Stimulated activated CD8-positive, alpha-beta memory T cell treated with anti-CD3 and anti-CD28 coated beads, Interleukin-7, amount 100 ng/mL, for 48 hours (primary cell): ENCODE measurements at regions not wholly inside any gene's neighbourhood (a gene's known extent, or its start where the extent isn't known, plus 50 kb on each side); places are given as distances from the start of the nearest gene placed in this dataset.

Source experiments
- DNase-seq, 2 donors: peaks; one replicate each; pipeline ENCODE4 v3.0.0-alpha.2; 2020; ENCODE audit warnings: low read depth in 1 of 2; ENCODE audit errors: extremely low read depth in 1 of 2

- DNase-seq: no peak
These were observed 386.9 kb downstream of the ETS1 start for GRCh38 chr11:128200467-128200866.

GRCh38 chr11:128198216-128198772 is 389.1 kb downstream of the ETS1 start:
- DNase-seq: no peak

GRCh38 chr11:128196235-128196634 is 391.1 kb downstream of the ETS1 start:
- DNase-seq: no peak

- no peak for DNase-seq
These were observed 391.6 kb downstream of the ETS1 start for GRCh38 chr11:128195756-128196155.

- DNase-seq: no peak
These were observed 392.2 kb downstream of the ETS1 start for GRCh38 chr11:128195057-128195751.

GRCh38 chr11:128194216-128194615 is 393.1 kb downstream of the ETS1 start:
- no peak for DNase-seq

GRCh38 chr11:128193615-128194014 is 393.7 kb downstream of the ETS1 start:
- no peak for DNase-seq

GRCh38 chr11:128190312-128190711 is 397.0 kb downstream of the ETS1 start:
- no peak for DNase-seq

GRCh38 chr11:128189823-128190222 is 397.5 kb downstream of the ETS1 start:
- DNase-seq: no peak

GRCh38 chr11:128188346-128189004 is 398.9 kb downstream of the ETS1 start:
- DNase-seq: no peak

DNA sequence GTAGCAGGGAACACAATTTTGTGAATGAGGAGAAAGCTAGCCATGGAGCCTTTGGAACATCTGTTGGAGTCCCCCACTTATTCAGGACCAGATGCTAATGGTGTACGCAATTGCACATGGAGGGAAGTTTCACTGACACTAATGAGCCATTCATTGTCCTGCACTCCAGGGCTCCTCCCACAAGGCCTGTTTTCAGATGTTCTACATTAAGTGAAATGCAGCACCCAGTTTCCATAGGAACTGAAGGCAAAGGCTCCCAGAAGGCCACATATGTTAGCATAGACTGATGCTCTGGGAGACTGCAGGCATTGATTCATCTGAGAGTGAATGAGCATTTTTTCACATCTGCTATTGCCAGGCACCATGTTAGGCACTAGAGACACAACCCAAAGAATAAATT is 399.5 kb downstream of the ETS1 start:
- DNase-seq: no peak

DNA sequence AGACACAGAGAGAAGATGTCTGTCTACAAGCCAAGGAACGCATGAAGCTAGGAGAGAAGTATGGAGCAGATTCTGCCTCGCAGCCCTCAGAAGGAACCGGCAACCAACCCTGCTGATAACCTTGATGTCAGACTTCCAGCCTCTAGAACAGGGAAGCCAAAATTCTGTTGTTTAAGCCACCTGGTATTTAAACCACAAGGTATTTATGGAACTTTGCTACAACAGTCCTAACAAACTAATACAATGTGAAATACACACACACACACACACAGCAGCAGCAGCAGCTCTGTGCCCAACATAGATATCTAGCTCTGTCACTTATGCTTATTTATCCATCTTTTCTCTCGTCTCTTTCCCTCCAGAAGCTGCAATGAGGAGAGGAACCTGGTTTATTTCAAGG is 400.0 kb downstream of the ETS1 start:
- no peak for DNase-seq

DNA sequence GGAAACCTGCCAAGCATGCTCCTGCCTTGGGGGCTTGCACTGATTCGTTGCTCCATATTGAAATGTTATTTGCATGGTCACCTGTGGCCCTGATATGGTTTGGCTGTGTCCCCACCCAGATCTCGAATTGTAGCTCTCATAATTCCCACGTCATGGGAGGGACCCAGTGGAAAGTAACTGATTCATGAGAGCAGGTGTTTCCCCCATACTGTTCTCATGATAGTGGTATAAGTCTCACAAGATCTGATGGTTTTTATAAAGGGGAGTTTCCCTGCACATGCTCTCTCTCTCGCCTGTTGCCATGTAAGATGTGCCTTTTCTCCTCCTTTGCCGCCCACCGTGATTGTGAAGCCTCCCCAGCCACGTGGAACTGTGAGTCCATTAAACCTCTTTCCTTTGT is 402.4 kb downstream of the ETS1 start:
- DNase-seq: no peak

DNA sequence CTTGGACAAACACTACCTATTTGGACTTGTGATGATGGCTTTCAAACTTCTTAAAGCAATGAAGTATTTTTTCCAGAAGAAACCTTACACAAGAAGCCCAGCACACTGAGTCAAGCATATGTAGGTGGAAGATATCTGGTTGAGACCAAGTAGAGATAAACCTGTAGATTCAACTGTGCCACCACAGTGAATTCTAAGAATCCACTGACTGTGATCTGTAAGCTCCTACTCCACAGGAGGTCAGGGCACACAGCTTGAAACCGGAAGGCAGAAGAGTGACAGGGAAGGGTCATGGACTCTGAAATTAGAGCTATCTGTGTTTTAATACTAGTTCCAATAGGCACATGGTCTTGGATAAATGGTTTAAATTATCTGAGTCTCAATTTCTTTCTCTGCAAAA is 404.5 kb downstream of the ETS1 start:
- no peak for DNase-seq

GRCh38 chr11:128181984-128182383 is 405.4 kb downstream of the ETS1 start:
- DNase-seq: no peak

GRCh38 chr11:128181088-128181480 is 406.3 kb downstream of the ETS1 start:
- no peak for DNase-seq

DNA sequence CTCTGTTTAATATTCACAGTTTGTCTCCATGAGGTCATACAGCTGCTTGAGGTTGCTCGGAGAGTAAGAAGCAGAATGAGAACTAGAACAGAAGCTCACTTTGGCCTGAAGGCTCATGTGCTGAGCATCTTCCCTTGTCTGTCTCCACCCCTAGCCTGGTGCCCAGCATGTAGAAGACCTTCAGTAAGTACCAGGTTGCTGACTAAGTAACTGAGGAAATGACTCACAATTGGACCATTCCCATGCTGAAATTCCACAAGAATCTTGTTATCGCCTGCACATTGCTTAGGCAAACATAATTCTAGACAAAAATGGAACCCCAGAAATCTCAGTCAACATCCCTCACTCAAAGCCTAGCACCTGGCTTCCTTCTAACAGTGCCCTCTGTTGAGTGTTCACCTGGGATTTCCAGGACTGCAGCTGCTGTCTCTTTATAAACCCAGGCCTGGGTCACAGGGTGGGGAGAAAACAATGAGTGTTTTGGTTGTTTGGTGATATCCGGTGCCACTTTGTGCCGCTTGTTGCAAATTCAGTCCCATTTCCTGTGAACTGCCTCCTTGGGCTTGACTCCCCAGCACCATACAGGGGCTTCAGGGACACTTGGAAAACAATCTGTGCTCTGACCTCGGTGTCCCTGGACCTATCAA is 406.8 kb downstream of the ETS1 start:
- DNase-seq: no peak

DNA sequence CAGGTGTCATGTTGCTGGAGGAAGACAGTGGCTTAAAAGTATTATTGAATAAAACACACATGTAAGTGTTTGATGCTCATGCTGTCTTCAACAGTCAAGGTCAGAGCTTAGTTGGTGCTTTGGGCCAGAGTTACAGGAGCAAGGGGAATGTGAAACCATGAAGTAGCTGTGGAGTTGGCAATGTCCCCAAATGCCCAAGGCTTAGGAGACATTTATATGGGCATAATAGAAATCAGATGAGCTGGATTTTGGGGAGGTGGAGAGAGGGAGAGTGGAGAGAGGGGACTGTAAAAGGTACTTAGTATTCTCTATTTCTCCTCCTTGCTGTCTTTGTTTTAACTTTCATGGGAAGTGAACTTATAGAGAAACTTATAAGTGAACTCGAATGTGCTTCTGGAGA is 407.8 kb downstream of the ETS1 start:
- no peak for DNase-seq

DNA sequence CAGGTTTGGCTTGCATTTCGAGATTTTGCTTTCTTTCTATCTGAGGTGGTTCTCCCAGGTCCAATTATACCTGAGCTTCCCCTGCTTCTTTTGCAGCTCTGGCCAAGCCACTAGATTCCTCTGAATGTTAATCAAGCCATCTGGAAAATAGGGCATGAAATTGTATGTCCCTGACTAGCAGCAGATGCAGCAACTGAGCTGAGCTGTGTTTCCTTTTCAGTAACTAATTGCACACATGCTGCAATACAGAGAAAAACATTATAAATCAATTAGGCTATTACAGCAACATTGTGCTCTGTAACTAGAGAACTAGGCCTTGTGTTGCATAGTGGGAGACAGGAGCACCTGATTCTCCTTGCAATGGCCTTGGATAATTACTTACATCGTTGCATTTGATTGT is 408.3 kb downstream of the ETS1 start:
- DNase-seq: no peak

DNA sequence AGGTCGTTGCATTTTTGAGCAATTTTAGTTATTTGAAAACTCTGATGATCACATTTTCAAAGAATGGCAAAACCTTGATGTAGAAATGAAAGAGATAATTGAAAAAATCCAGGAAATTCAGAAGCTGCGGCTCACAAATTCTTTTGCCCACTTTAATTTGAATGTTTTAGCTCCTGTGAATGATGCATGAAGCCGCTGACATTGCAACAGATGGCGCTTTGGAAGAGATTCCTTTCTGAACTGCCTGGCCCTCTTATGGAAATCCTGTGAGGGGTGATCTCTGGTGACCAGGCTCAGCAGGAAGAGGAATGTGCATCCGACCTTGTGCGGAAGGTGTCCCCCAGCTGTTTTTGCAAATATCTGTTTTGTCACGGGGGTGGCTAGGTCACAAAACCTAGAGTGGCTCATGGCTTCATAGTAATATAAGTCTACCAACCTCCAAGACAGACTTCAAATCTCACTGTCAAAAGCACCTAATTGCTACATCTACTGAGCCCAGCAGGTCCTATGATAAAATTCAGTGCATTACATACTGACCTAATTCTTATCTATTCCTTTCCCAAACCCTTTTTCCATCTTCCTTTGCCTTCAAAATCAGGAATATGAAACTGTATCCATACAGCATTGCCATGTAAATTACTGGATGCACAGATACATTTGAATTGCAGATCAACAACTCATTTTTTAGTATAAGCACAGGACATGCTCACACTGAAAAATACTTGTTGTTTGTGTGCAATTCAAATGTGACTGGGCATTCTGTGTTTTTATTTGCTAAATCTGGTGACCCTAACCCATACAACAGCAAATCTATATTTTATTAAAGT is 412.7 kb downstream of the ETS1 start:
- DNase-seq: no peak
